Activated T-cell treated with anti-CD3 and anti-CD28 coated beads, Interleukin-2, amount 50 U/mL, for 4 hours (primary cell): ENCODE measurements at regions not wholly inside any gene's neighbourhood (a gene's known extent, or its start where the extent isn't known, plus 50 kb on each side); places are given as distances from the start of the nearest gene placed in this dataset.
"Not testable (repeated sequence)": the region's sequence is repeated elsewhere in the genome, so short reads cannot be mapped to it uniquely, and the experiment has no call there.

Source experiments
- ATAC-seq, 2 donors: fragments of 200-7000 bp; cut with Tn5 transposase; one replicate each; pipeline ENCODE4 v1.10.0; 2021
- DNase-seq: peaks from one replicate; pipeline ENCODE4 v3.0.0-alpha.2; 2020
- H3K27me3 Mint-ChIP-seq: one replicate; pipeline ENCODE4 v1.8.0; 2021; ENCODE audit warnings: low read depth, mixed read lengths
- H3K36me3 Mint-ChIP-seq: one replicate; pipeline ENCODE4 v1.8.0; 2022; ENCODE audit warnings: mixed read lengths; ENCODE audit not compliant: insufficient read depth
- H3K4me1 Mint-ChIP-seq: one replicate; pipeline ENCODE4 v1.8.0; 2021; ENCODE audit warnings: low read depth, mixed read lengths
- H3K4me3 Mint-ChIP-seq: one replicate; pipeline ENCODE4 v1.8.0; 2021; ENCODE audit warnings: mild to moderate bottlenecking, moderate library complexity, mixed read lengths
- H3K9me3 Mint-ChIP-seq: one replicate; pipeline ENCODE4 v1.8.0; 2021; ENCODE audit warnings: mixed read lengths

- H3K4me3 Mint-ChIP-seq, result no peak overlapping the region
- no peaks in the 10 kb centered on the region for H3K27me3 Mint-ChIP-seq
- DNase-seq (no peak), ATAC-seq (no peak)
- H3K4me1 Mint-ChIP-seq, result peaks cover 3% of the 10 kb centered on the region
- H3K9me3 Mint-ChIP-seq, result peaks cover 4% of the 10 kb centered on the region
- no peaks in the 10 kb centered on the region for H3K36me3 Mint-ChIP-seq
Observed at GRCh38 chr1:98305362-98305761, 356.2 kb upstream of the SNX7 start.

- H3K36me3 Mint-ChIP-seq, result no peaks in the 10 kb centered on the region
- H3K27me3 Mint-ChIP-seq, result no peaks in the 10 kb centered on the region
- no peak for DNase-seq
- H3K4me1 Mint-ChIP-seq, result peaks cover 3% of the 10 kb centered on the region
- no peak for ATAC-seq
- no peak overlapping the region for H3K4me3 Mint-ChIP-seq
- peaks cover 2% of the 10 kb centered on the region for H3K9me3 Mint-ChIP-seq
Observed at GRCh38 chr1:98304888-98305287, 356.6 kb upstream of the SNX7 start.

GRCh38 chr1:98299861-98300260 is 361.7 kb upstream of the SNX7 start:
- no peaks in the 10 kb centered on the region for H3K9me3 Mint-ChIP-seq
- H3K36me3 Mint-ChIP-seq, result no peaks in the 10 kb centered on the region
- ATAC-seq, result no peak

GRCh38 chr1:98299313-98299712 is 362.2 kb upstream of the SNX7 start:
- no peak for ATAC-seq
- Mint-ChIP-seq H3K36me3 (no peaks in the 10 kb centered on the region), H3K4me1 (no peaks in the 10 kb centered on the region), H3K4me3 (no peak overlapping the region), H3K9me3 (no peaks in the 10 kb centered on the region), H3K27me3 (no peaks in the 10 kb centered on the region)
- no peak for DNase-seq

More at GRCh38 chr1:98299861-98300260, 361.7 kb upstream of the SNX7 start:
- Mint-ChIP-seq H3K4me1 (no peaks in the 10 kb centered on the region), H3K4me3 (no peak overlapping the region), H3K27me3 (no peaks in the 10 kb centered on the region)
- no peak for DNase-seq

GRCh38 chr1:98298319-98298718 is 363.2 kb upstream of the SNX7 start:
- no peaks in the 10 kb centered on the region for H3K36me3 Mint-ChIP-seq
- DNase-seq (no peak), ATAC-seq (no peak)
- no peaks in the 10 kb centered on the region for H3K27me3 Mint-ChIP-seq
- H3K4me1 Mint-ChIP-seq, result no peaks in the 10 kb centered on the region
- no peaks in the 10 kb centered on the region for H3K9me3 Mint-ChIP-seq
- H3K4me3 Mint-ChIP-seq, result no peak overlapping the region

GRCh38 chr1:98296681-98297080 is 364.8 kb upstream of the SNX7 start:
- ATAC-seq (no peak), DNase-seq (no peak)
- H3K4me3 Mint-ChIP-seq, result no peak overlapping the region
- no peaks in the 10 kb centered on the region for H3K27me3 Mint-ChIP-seq
- H3K4me1 Mint-ChIP-seq, result no peaks in the 10 kb centered on the region
- no peaks in the 10 kb centered on the region for H3K9me3 Mint-ChIP-seq
- H3K36me3 Mint-ChIP-seq, result no peaks in the 10 kb centered on the region

GRCh38 chr1:98294127-98294526 is 367.4 kb upstream of the SNX7 start:
- Mint-ChIP-seq H3K9me3 (no peaks in the 10 kb centered on the region), H3K27me3 (no peaks in the 10 kb centered on the region), H3K4me3 (no peak overlapping the region), H3K36me3 (no peaks in the 10 kb centered on the region), H3K4me1 (no peaks in the 10 kb centered on the region)
- DNase-seq (no peak), ATAC-seq (no peak)

GRCh38 chr1:98292994-98293393 is 368.5 kb upstream of the SNX7 start:
- no peaks in the 10 kb centered on the region for H3K4me1 Mint-ChIP-seq
- H3K4me3 Mint-ChIP-seq, result no peak overlapping the region
- no peak for ATAC-seq
- DNase-seq, result no peak
- no peaks in the 10 kb centered on the region for H3K36me3 Mint-ChIP-seq
- no peaks in the 10 kb centered on the region for H3K27me3 Mint-ChIP-seq
- no peaks in the 10 kb centered on the region for H3K9me3 Mint-ChIP-seq

- H3K27me3 Mint-ChIP-seq, result no peaks in the 10 kb centered on the region
- H3K36me3 Mint-ChIP-seq, result no peaks in the 10 kb centered on the region
- no peaks in the 10 kb centered on the region for H3K9me3 Mint-ChIP-seq
- DNase-seq (no peak), ATAC-seq (no peak)
- H3K4me1 Mint-ChIP-seq, result no peaks in the 10 kb centered on the region
- no peak overlapping the region for H3K4me3 Mint-ChIP-seq
Observed at GRCh38 chr1:98289311-98289710, 368.5 kb upstream of the DPYD start.

GRCh38 chr1:98288494-98288893 is 367.7 kb upstream of the DPYD start:
- H3K27me3 Mint-ChIP-seq, result no peaks in the 10 kb centered on the region
- no peaks in the 10 kb centered on the region for H3K9me3 Mint-ChIP-seq
- no peak for ATAC-seq
- no peak overlapping the region for H3K4me3 Mint-ChIP-seq
- no peaks in the 10 kb centered on the region for H3K4me1 Mint-ChIP-seq
- no peak for DNase-seq
- H3K36me3 Mint-ChIP-seq, result no peaks in the 10 kb centered on the region

GRCh38 chr1:98287626-98288025 is 366.8 kb upstream of the DPYD start:
- DNase-seq, result no peak
- no peak for ATAC-seq
- H3K36me3 Mint-ChIP-seq, result no peaks in the 10 kb centered on the region
- H3K27me3 Mint-ChIP-seq, result no peaks in the 10 kb centered on the region
- no peaks in the 10 kb centered on the region for H3K4me1 Mint-ChIP-seq
- H3K9me3 Mint-ChIP-seq, result no peaks in the 10 kb centered on the region
- H3K4me3 Mint-ChIP-seq, result no peak overlapping the region

GRCh38 chr1:98286656-98287055 is 365.8 kb upstream of the DPYD start:
- Mint-ChIP-seq H3K27me3 (no peaks in the 10 kb centered on the region), H3K4me1 (no peaks in the 10 kb centered on the region), H3K4me3 (no peak overlapping the region), H3K36me3 (no peaks in the 10 kb centered on the region), H3K9me3 (no peaks in the 10 kb centered on the region)
- ATAC-seq (no peak), DNase-seq (no peak)

GRCh38 chr1:98285286-98285685 is 364.5 kb upstream of the DPYD start:
- DNase-seq, H3K4me1 Mint-ChIP-seq, H3K4me3 Mint-ChIP-seq, H3K36me3 Mint-ChIP-seq, H3K27me3 Mint-ChIP-seq, ATAC-seq, H3K9me3 Mint-ChIP-seq: not testable (repeated sequence)

GRCh38 chr1:98280049-98280448 is 359.2 kb upstream of the DPYD start:
- Mint-ChIP-seq H3K36me3 (no peaks in the 10 kb centered on the region), H3K4me3 (no peak overlapping the region), H3K27me3 (no peaks in the 10 kb centered on the region), H3K9me3 (no peaks in the 10 kb centered on the region), H3K4me1 (no peaks in the 10 kb centered on the region)
- DNase-seq (no peak), ATAC-seq (no peak)

GRCh38 chr1:98278055-98278454 is 357.2 kb upstream of the DPYD start:
- ATAC-seq, result no peak
- Mint-ChIP-seq H3K27me3 (no peaks in the 10 kb centered on the region), H3K9me3 (no peaks in the 10 kb centered on the region), H3K4me3 (no peak overlapping the region), H3K4me1 (no peaks in the 10 kb centered on the region), H3K36me3 (no peaks in the 10 kb centered on the region)
- DNase-seq, result no peak

- ATAC-seq (no peak), DNase-seq (no peak)
- Mint-ChIP-seq H3K27me3 (no peaks in the 10 kb centered on the region), H3K36me3 (no peaks in the 10 kb centered on the region), H3K4me1 (no peaks in the 10 kb centered on the region), H3K9me3 (no peaks in the 10 kb centered on the region), H3K4me3 (no peak overlapping the region)
Observed at GRCh38 chr1:98277118-98277517, 356.3 kb upstream of the DPYD start.
